Brain microvascular endothelial cell (primary cell): ENCODE measurements at regions not wholly inside any gene's neighbourhood (a gene's known extent, or its start where the extent isn't known, plus 50 kb on each side); places are given as distances from the start of the nearest gene placed in this dataset.

Experiments
- DNase-seq: peaks from one replicate; pipeline ENCODE4 v3.0.0-alpha.2; 2020
- H3K27ac ChIP-seq: fragments of 250-450 bp; sonication (Bioruptor Pico); 2 replicates; pipeline ENCODE4 v1.5.1; 2020; ENCODE audit warnings: mild to moderate bottlenecking, moderate library complexity
- H3K27me3 ChIP-seq: fragments of 250-450 bp; sonication (Bioruptor Pico); replicated peaks from 2 replicates; pipeline ENCODE4 v1.5.1; 2020; ENCODE audit warnings: mild to moderate bottlenecking
- H3K36me3 ChIP-seq: fragments of 250-450 bp; sonication (Bioruptor Pico); replicated peaks from 2 replicates; pipeline ENCODE4 v1.5.1; 2020; ENCODE audit warnings: mild to moderate bottlenecking
- H3K4me3 ChIP-seq: 2 replicates; pipeline ENCODE4 v1.5.1; 2011; ENCODE audit warnings: low read depth, mild to moderate bottlenecking, control low read depth, low read length, moderate library complexity
- CTCF ChIP-seq: IDR thresholded peaks from 2 replicates; pipeline ENCODE4 v1.5.1; 2011; ENCODE audit warnings: low read depth, mild to moderate bottlenecking, moderate library complexity, low read length, control low read depth, inconsistent platforms; ENCODE audit errors: missing control alignments
- in situ Hi-C: cut with HindIII; loops from 2 replicates; pipeline ENCODE4 v1.10.0; 2017; ENCODE audit warnings: low sequenced_read_pairs, low pct_ligation_motif_present

- H3K4me3 ChIP-seq: no peak overlapping the region
- H3K27ac ChIP-seq: no peak overlapping the region
- in situ Hi-C loops: no loop called here
- no peak for TF ChIP-seq CTCF
- DNase-seq: no peak
- no peaks in the 10 kb centered on the region for H3K27me3 ChIP-seq
- H3K36me3 ChIP-seq: no peaks in the 10 kb centered on the region
These were observed 215.0 kb upstream of the TAS2R1 start for GRCh38 chr5:9845185-9845584.

- no peak for DNase-seq
- Histone ChIP-seq H3K27me3 (no peaks in the 10 kb centered on the region), H3K27ac (no peak overlapping the region), H3K36me3 (no peaks in the 10 kb centered on the region), H3K4me3 (no peak overlapping the region)
- in situ Hi-C loops: no loop called here
- no peak for TF ChIP-seq CTCF
These were observed 211.5 kb upstream of the TAS2R1 start for GRCh38 chr5:9841516-9842170.

- no peak for TF ChIP-seq CTCF
- no peaks in the 10 kb centered on the region for H3K27me3 ChIP-seq
- H3K27ac ChIP-seq: no peak overlapping the region
- DNase-seq: no peak
- H3K4me3 ChIP-seq: no peak overlapping the region
- in situ Hi-C loops: no loop called here
- no peaks in the 10 kb centered on the region for H3K36me3 ChIP-seq
These were observed 208.8 kb upstream of the TAS2R1 start for GRCh38 chr5:9838916-9839315.

GRCh38 chr5:9834871-9835770 lies 205.0 kb upstream of the TAS2R1 start:
- peak; percentile 15 for TF ChIP-seq CTCF
- Histone ChIP-seq H3K36me3 (no peaks in the 10 kb centered on the region), H3K27ac (no peak overlapping the region), H3K27me3 (no peaks in the 10 kb centered on the region), H3K4me3 (no peak overlapping the region)
- DNase-seq: no peak
- in situ Hi-C loops: no loop called here

- Histone ChIP-seq H3K4me3 (no peak overlapping the region), H3K36me3 (no peaks in the 10 kb centered on the region), H3K27me3 (no peaks in the 10 kb centered on the region), H3K27ac (no peak overlapping the region)
- TF ChIP-seq CTCF: no peak
- DNase-seq: no peak
- in situ Hi-C loops: no loop called here
These were observed 203.7 kb upstream of the TAS2R1 start for GRCh38 chr5:9833871-9834270.
